DMS153 treated with DMSO at 0.1 percent for 48 hours (cell line): ENCODE measurements at regions not wholly inside any gene's neighbourhood (a gene's known extent, or its start where the extent isn't known, plus 50 kb on each side); places are given as distances from the start of the nearest gene placed in this dataset.

Experiments used
- DNase-seq: peaks from one replicate; lab custom pipeline; 2025; ENCODE audit not compliant: unreplicated experiment; lab: John Stamatoyannopoulos, UW

GRCh38 chr1:219365451-219365850 lies 191.8 kb downstream of the LYPLAL1 start:
- no peak for DNase-seq

GRCh38 chr1:219362702-219363101 lies 189.0 kb downstream of the LYPLAL1 start:
- no peak for DNase-seq

- DNase-seq: no peak
Observed at GRCh38 chr1:219359126-219359525, 185.4 kb downstream of the LYPLAL1 start.

GRCh38 chr1:219358080-219358479 lies 184.4 kb downstream of the LYPLAL1 start:
- DNase-seq: no peak

GRCh38 chr1:219354962-219355361 lies 181.3 kb downstream of the LYPLAL1 start:
- DNase-seq: no peak

GRCh38 chr1:219352961-219353651 lies 179.4 kb downstream of the LYPLAL1 start:
- DNase-seq: no peak

- DNase-seq: no peak
Observed at GRCh38 chr1:219350172-219350931, 176.7 kb downstream of the LYPLAL1 start.

- DNase-seq: no peak
Observed at GRCh38 chr1:219347921-219348391, 174.3 kb downstream of the LYPLAL1 start.

GRCh38 chr1:219347376-219347775 lies 173.7 kb downstream of the LYPLAL1 start:
- no peak for DNase-seq

GRCh38 chr1:219345953-219346352 lies 172.3 kb downstream of the LYPLAL1 start:
- no peak for DNase-seq

GRCh38 chr1:219342836-219343235 lies 169.2 kb downstream of the LYPLAL1 start:
- no peak for DNase-seq

- DNase-seq: no peak
Observed at GRCh38 chr1:219340796-219341195, 167.1 kb downstream of the LYPLAL1 start.

- no peak for DNase-seq
Observed at GRCh38 chr1:219339466-219339865, 165.8 kb downstream of the LYPLAL1 start.

GRCh38 chr1:219337588-219337987 lies 163.9 kb downstream of the LYPLAL1 start:
- no peak for DNase-seq

- DNase-seq: no peak
Observed at GRCh38 chr1:219333626-219334025, 159.9 kb downstream of the LYPLAL1 start.

- no peak for DNase-seq
Observed at GRCh38 chr1:219331424-219331823, 157.7 kb downstream of the LYPLAL1 start.

GRCh38 chr1:219330669-219331068 lies 157.0 kb downstream of the LYPLAL1 start:
- no peak for DNase-seq

- no peak for DNase-seq
Observed at GRCh38 chr1:219330001-219330400, 156.3 kb downstream of the LYPLAL1 start.

GRCh38 chr1:219329578-219329977 lies 155.9 kb downstream of the LYPLAL1 start:
- no peak for DNase-seq

GRCh38 chr1:219326843-219327242 lies 153.2 kb downstream of the LYPLAL1 start:
- no peak for DNase-seq

- DNase-seq: no peak
Observed at GRCh38 chr1:219325368-219325742, 151.7 kb downstream of the LYPLAL1 start.

GRCh38 chr1:219324629-219325367 lies 151.1 kb downstream of the LYPLAL1 start:
- DNase-seq: no peak
